Stromal cell of bone marrow (primary cell): ENCODE measurements at regions not wholly inside any gene's neighbourhood (a gene's known extent, or its start where the extent isn't known, plus 50 kb on each side); places are given as distances from the start of the nearest gene placed in this dataset.
"Not testable (repeated sequence)": the region's sequence is repeated elsewhere in the genome, so short reads cannot be mapped to it uniquely, and the experiment has no call there.

Experiments
- DNase-seq: peaks from one replicate; pipeline ENCODE4 v3.0.0-alpha.2; 2012; ENCODE audit warnings: low read depth

- no peak for DNase-seq
Measured at GRCh38 chr4:183816077-183816476, 89.0 kb upstream of the STOX2 start.

- DNase-seq, result no peak
Measured at GRCh38 chr4:183816882-183817509, 88.1 kb upstream of the STOX2 start.

- DNase-seq, result not testable (repeated sequence)
Measured at GRCh38 chr4:183818591-183818990, 86.5 kb upstream of the STOX2 start.

- DNase-seq, result no peak
Measured at GRCh38 chr4:183821076-183821853, 83.8 kb upstream of the STOX2 start.

GRCh38 chr4:183823434-183823833, 81.7 kb upstream of the STOX2 start:
- peak; percentile 6 for DNase-seq

- DNase-seq, result no peak
Measured at GRCh38 chr4:183825346-183825745, 79.8 kb upstream of the STOX2 start.

- no peak for DNase-seq
Measured at GRCh38 chr4:183826461-183826860, 78.6 kb upstream of the STOX2 start.

GRCh38 chr4:183828125-183828524, 77.0 kb upstream of the STOX2 start:
- no peak for DNase-seq

- DNase-seq, result no peak
Measured at GRCh38 chr4:183828839-183829238, 76.3 kb upstream of the STOX2 start.

GRCh38 chr4:183830438-183830985, 74.6 kb upstream of the STOX2 start:
- no peak for DNase-seq

GRCh38 chr4:183831026-183831446, 74.1 kb upstream of the STOX2 start:
- DNase-seq, result no peak

- no peak for DNase-seq
Measured at GRCh38 chr4:183831683-183832082, 73.4 kb upstream of the STOX2 start.

- DNase-seq, result no peak
Measured at GRCh38 chr4:183832776-183833450, 72.2 kb upstream of the STOX2 start.

GRCh38 chr4:183834252-183834651, 70.9 kb upstream of the STOX2 start:
- DNase-seq, result no peak

- DNase-seq, result no peak
Measured at GRCh38 chr4:183837222-183837621, 67.9 kb upstream of the STOX2 start.

- peak; percentile 3 for DNase-seq
Measured at GRCh38 chr4:183838987-183839712, 66.0 kb upstream of the STOX2 start.

- peak; percentile 58 for DNase-seq
Measured at GRCh38 chr4:183840311-183840710, 64.8 kb upstream of the STOX2 start.

- no peak for DNase-seq
Measured at GRCh38 chr4:183841001-183841400, 64.1 kb upstream of the STOX2 start.

- no peak for DNase-seq
Measured at GRCh38 chr4:183842129-183842528, 63.0 kb upstream of the STOX2 start.

GRCh38 chr4:183843248-183843671, 61.8 kb upstream of the STOX2 start:
- DNase-seq, result no peak

GRCh38 chr4:183846951-183847350, 58.2 kb upstream of the STOX2 start:
- DNase-seq, result no peak

GRCh38 chr4:183848805-183849204, 56.3 kb upstream of the STOX2 start:
- no peak for DNase-seq
